NAMALWA (cell line): ENCODE measurements at regions not wholly inside any gene's neighbourhood (a gene's known extent, or its start where the extent isn't known, plus 50 kb on each side); places are given as distances from the start of the nearest gene placed in this dataset.
"Not testable (repeated sequence)": the region's sequence is repeated elsewhere in the genome, so short reads cannot be mapped to it uniquely, and the experiment has no call there.

Experiments used
- DNase-seq: peaks from one replicate; pipeline ENCODE4 v3.0.0-alpha.2; 2015; ENCODE audit warnings: low spot score

GRCh38 chr19:20388706-20389225 lies 176.8 kb downstream of the ZNF737 start:
- DNase-seq = no peak

GRCh38 chr19:20385061-20385460 lies 180.5 kb downstream of the ZNF737 start:
- no peak for DNase-seq

GRCh38 chr19:20371911-20372310 lies 193.7 kb downstream of the ZNF737 start:
- DNase-seq = no peak

GRCh38 chr19:20371304-20371703 lies 194.3 kb downstream of the ZNF737 start:
- not testable (repeated sequence) for DNase-seq

GRCh38 chr19:20367811-20368294 lies 197.7 kb downstream of the ZNF737 start:
- peak; percentile 26 for DNase-seq

- DNase-seq = no peak
Measured at GRCh38 chr19:20365146-20365545, 198.1 kb downstream of the ZNF486 start.

GRCh38 chr19:20359933-20360720 lies 193.1 kb downstream of the ZNF486 start:
- DNase-seq = peak; percentile 22

GRCh38 chr19:20358841-20359465 lies 191.9 kb downstream of the ZNF486 start:
- not testable (repeated sequence) for DNase-seq

GRCh38 chr19:20357921-20358320 lies 190.9 kb downstream of the ZNF486 start:
- DNase-seq = no peak

GRCh38 chr19:20351244-20351643 lies 184.2 kb downstream of the ZNF486 start:
- DNase-seq = no peak

- no peak for DNase-seq
Measured at GRCh38 chr19:20349206-20349605, 182.2 kb downstream of the ZNF486 start.

- no peak for DNase-seq
Measured at GRCh38 chr19:20339444-20339843, 172.4 kb downstream of the ZNF486 start.

- DNase-seq = no peak
Measured at GRCh38 chr19:20334760-20335159, 167.7 kb downstream of the ZNF486 start.

GRCh38 chr19:20333508-20333907 lies 166.5 kb downstream of the ZNF486 start:
- DNase-seq = no peak

- DNase-seq = no peak
Measured at GRCh38 chr19:20325151-20325550, 158.1 kb downstream of the ZNF486 start.

GRCh38 chr19:20321139-20321763 lies 154.2 kb downstream of the ZNF486 start:
- DNase-seq = no peak

GRCh38 chr19:20320191-20320590 lies 153.2 kb downstream of the ZNF486 start:
- DNase-seq = no peak

- no peak for DNase-seq
Measured at GRCh38 chr19:20318616-20319015, 151.6 kb downstream of the ZNF486 start.

GRCh38 chr19:20315543-20315942 lies 148.5 kb downstream of the ZNF486 start:
- DNase-seq = no peak

- no peak for DNase-seq
Measured at GRCh38 chr19:20313894-20314293, 146.9 kb downstream of the ZNF486 start.

- no peak for DNase-seq
Measured at GRCh38 chr19:20307127-20307526, 140.1 kb downstream of the ZNF486 start.

GRCh38 chr19:20296314-20296713 lies 129.3 kb downstream of the ZNF486 start:
- not testable (repeated sequence) for DNase-seq

GRCh38 chr19:20294181-20294580 lies 127.2 kb downstream of the ZNF486 start:
- DNase-seq = no peak
